Brain microvascular endothelial cell (primary cell): ENCODE measurements at regions not wholly inside any gene's neighbourhood (a gene's known extent, or its start where the extent isn't known, plus 50 kb on each side); places are given as distances from the start of the nearest gene placed in this dataset.
"Not testable (repeated sequence)": the region's sequence is repeated elsewhere in the genome, so short reads cannot be mapped to it uniquely, and the experiment has no call there.

ENCODE experiments used
- DNase-seq: peaks from one replicate; pipeline ENCODE4 v3.0.0-alpha.2; 2020
- H3K27ac ChIP-seq: fragments of 250-450 bp; sonication (Bioruptor Pico); 2 replicates; pipeline ENCODE4 v1.5.1; 2020; ENCODE audit warnings: mild to moderate bottlenecking, moderate library complexity
- H3K27me3 ChIP-seq: fragments of 250-450 bp; sonication (Bioruptor Pico); replicated peaks from 2 replicates; pipeline ENCODE4 v1.5.1; 2020; ENCODE audit warnings: mild to moderate bottlenecking
- H3K36me3 ChIP-seq: fragments of 250-450 bp; sonication (Bioruptor Pico); replicated peaks from 2 replicates; pipeline ENCODE4 v1.5.1; 2020; ENCODE audit warnings: mild to moderate bottlenecking
- H3K4me3 ChIP-seq: 2 replicates; pipeline ENCODE4 v1.5.1; 2011; ENCODE audit warnings: low read depth, mild to moderate bottlenecking, control low read depth, low read length, moderate library complexity
- in situ Hi-C: cut with HindIII; loops from 2 replicates; pipeline ENCODE4 v1.10.0; 2017; ENCODE audit warnings: low sequenced_read_pairs, low pct_ligation_motif_present
- TF ChIP-seq, protein P1 (sequence below): IDR thresholded peaks from 2 replicates; pipeline ENCODE4 v1.5.1; 2011; ENCODE audit warnings: low read depth, mild to moderate bottlenecking, moderate library complexity, low read length, control low read depth, inconsistent platforms; ENCODE audit errors: missing control alignments

- Histone ChIP-seq H3K4me3 (no peak overlapping the region), H3K27ac (no peak overlapping the region), H3K36me3 (no peaks in the 10 kb centered on the region), H3K27me3 (no peaks in the 10 kb centered on the region)
- in situ Hi-C loops, result no loop called here
- TF ChIP-seq, protein P1, sequence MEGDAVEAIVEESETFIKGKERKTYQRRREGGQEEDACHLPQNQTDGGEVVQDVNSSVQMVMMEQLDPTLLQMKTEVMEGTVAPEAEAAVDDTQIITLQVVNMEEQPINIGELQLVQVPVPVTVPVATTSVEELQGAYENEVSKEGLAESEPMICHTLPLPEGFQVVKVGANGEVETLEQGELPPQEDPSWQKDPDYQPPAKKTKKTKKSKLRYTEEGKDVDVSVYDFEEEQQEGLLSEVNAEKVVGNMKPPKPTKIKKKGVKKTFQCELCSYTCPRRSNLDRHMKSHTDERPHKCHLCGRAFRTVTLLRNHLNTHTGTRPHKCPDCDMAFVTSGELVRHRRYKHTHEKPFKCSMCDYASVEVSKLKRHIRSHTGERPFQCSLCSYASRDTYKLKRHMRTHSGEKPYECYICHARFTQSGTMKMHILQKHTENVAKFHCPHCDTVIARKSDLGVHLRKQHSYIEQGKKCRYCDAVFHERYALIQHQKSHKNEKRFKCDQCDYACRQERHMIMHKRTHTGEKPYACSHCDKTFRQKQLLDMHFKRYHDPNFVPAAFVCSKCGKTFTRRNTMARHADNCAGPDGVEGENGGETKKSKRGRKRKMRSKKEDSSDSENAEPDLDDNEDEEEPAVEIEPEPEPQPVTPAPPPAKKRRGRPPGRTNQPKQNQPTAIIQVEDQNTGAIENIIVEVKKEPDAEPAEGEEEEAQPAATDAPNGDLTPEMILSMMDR, result no peak
- no peak for DNase-seq
Observed at GRCh38 chr1:95643071-95643470, 409.1 kb downstream of the RWDD3 start.

DNA sequence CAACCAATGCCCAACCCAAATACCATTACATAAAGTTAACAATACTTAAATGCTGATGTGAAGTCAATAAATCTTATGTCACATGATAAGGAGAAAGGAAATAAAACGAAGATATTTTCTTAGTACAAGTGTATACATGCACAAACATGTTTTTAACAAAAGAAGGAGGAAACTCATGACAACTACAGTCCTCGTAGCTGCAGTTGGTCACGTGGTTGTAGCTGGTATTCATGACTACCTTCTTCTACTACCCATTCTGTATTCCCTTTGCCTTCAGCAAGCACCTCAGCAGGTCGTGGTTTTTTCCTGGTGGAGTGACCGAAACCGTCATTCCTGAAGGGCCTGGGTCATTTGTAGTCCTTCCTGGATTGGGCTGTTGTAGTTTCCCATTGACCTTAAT lies 411.1 kb downstream of the RWDD3 start:
- H3K27me3 ChIP-seq, in situ Hi-C loops: not testable (repeated sequence)

GRCh38 chr1:95650631-95651030 lies 416.6 kb downstream of the RWDD3 start:
- Histone ChIP-seq H3K27me3 (no peaks in the 10 kb centered on the region), H3K27ac (no peak overlapping the region), H3K36me3 (no peaks in the 10 kb centered on the region), H3K4me3 (no peak overlapping the region)
- no peak for DNase-seq
- TF ChIP-seq, protein P1, result no peak
- in situ Hi-C loops, result no loop called here

More for the DNA sequence above, 411.1 kb downstream of the RWDD3 start:
- H3K4me3 ChIP-seq, H3K27ac ChIP-seq, DNase-seq, H3K36me3 ChIP-seq: not testable (repeated sequence)

GRCh38 chr1:95652423-95652965 lies 418.5 kb downstream of the RWDD3 start:
- no peak overlapping the region for H3K27ac ChIP-seq
- in situ Hi-C loops, result no loop called here
- no peak overlapping the region for H3K4me3 ChIP-seq
- DNase-seq, result no peak
- TF ChIP-seq, protein P1, result no peak
- no peaks in the 10 kb centered on the region for H3K36me3 ChIP-seq
- no peaks in the 10 kb centered on the region for H3K27me3 ChIP-seq

DNA sequence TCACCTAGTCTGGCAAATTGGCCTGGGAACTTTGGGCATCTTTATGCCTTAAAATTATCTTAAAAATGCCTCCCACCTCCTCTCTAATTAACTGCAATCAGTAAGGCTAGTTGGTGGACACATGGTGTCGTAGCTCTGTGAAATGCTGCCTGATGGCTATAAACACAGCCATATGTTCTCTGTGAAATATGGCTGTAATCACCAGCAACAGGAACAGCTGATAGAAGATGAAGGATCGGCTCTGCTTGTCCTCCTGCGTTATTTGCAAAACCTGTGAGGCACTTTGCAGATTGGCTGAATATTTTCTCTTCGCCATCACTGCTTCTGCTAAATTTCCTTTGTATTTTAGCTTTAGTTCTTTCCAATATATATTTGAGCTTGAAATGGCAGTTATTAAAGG lies 419.6 kb downstream of the RWDD3 start:
- DNase-seq, result no peak
- TF ChIP-seq, protein P1, result no peak
- no peak overlapping the region for H3K4me3 ChIP-seq

DNA sequence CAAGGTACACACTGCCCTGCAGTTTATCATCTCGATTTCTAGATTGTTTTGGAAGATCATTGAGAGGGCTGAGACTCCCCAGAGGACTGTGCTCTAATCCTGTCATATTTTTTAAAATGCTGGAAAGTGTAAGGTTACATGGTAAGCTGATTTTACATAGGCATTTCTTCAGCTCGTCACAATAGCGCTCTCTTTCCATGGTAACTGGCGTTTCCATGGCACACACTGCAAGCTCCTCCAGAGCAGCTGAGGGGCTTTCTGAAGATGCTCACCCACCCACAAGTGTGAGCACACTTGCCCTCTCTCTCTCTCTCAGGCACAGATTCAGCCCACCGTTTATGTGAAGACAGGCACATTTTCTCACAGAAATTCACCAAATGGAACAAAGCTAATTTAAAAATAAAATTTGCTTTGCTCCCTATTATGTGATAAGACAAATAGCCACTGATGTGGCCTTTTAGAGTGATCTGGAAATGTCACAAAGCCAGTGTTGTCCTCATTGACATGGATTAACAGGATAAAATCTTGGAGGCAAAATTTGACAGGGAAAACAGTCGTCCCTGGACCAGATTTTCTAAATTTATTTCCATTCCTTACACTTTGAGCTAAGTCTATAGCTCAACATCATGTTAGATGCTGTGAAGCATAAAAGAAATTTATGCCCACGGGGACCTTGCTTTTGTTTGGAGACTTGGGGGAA lies 421.5 kb downstream of the RWDD3 start:
- in situ Hi-C loops, result no loop called here

More for the DNA sequence above, 419.6 kb downstream of the RWDD3 start:
- no peaks in the 10 kb centered on the region for H3K36me3 ChIP-seq
- no peak overlapping the region for H3K27ac ChIP-seq
- in situ Hi-C loops, result no loop called here
- H3K27me3 ChIP-seq, result no peaks in the 10 kb centered on the region

More for the DNA sequence above, 421.5 kb downstream of the RWDD3 start:
- Histone ChIP-seq H3K36me3 (no peaks in the 10 kb centered on the region), H3K27ac (no peak overlapping the region), H3K4me3 (no peak overlapping the region), H3K27me3 (no peaks in the 10 kb centered on the region)
- DNase-seq, result no peak
- TF ChIP-seq, protein P1, result no peak
